ENCODE measurements at regions not wholly inside any gene's neighbourhood (a gene's known extent, or its start where the extent isn't known, plus 50 kb on each side); places are given as distances from the start of the nearest gene placed in this dataset.

GRCh38 chr2:240292035-240292574 lies 143.4 kb upstream of the GPC1 start:
- no peaks in the 10 kb centered on the region for H3K36me3 ChIP-seq (ENCODE audit: control insufficient read depth, low read length)
- no peak overlapping the region for H3K27ac ChIP-seq (ENCODE audit: low read depth, low read length)
- no peaks in the 10 kb centered on the region for H3K9me3 ChIP-seq (ENCODE audit: control insufficient read depth, insufficient read depth, low read length)
- H3K4me3 ChIP-seq (ENCODE audit: low read length) = no peak overlapping the region
- no peaks in the 10 kb centered on the region for H3K9me2 ChIP-seq (replicated peaks; ENCODE audit: control insufficient read depth, low read length)
- TF ChIP-seq EZH2phosphoT487 (IDR thresholded peaks at IDR 0.05; ENCODE audit: borderline replicate concordance, low read length) = no peak
- TF ChIP-seq, protein P1, sequence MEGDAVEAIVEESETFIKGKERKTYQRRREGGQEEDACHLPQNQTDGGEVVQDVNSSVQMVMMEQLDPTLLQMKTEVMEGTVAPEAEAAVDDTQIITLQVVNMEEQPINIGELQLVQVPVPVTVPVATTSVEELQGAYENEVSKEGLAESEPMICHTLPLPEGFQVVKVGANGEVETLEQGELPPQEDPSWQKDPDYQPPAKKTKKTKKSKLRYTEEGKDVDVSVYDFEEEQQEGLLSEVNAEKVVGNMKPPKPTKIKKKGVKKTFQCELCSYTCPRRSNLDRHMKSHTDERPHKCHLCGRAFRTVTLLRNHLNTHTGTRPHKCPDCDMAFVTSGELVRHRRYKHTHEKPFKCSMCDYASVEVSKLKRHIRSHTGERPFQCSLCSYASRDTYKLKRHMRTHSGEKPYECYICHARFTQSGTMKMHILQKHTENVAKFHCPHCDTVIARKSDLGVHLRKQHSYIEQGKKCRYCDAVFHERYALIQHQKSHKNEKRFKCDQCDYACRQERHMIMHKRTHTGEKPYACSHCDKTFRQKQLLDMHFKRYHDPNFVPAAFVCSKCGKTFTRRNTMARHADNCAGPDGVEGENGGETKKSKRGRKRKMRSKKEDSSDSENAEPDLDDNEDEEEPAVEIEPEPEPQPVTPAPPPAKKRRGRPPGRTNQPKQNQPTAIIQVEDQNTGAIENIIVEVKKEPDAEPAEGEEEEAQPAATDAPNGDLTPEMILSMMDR (IDR thresholded peaks at IDR 0.05; ENCODE audit: low read depth, low read length, poor library complexity, severe bottlenecking) = no peak
- no peaks in the 10 kb centered on the region for H3K4me1 ChIP-seq (ENCODE audit: control insufficient read depth, low read length)
- no peaks in the 10 kb centered on the region for H3K79me2 ChIP-seq (ENCODE audit: control insufficient read depth, low read length)
- no peaks in the 10 kb centered on the region for H3K27me3 ChIP-seq (ENCODE audit: control insufficient read depth, low read length)
- no peaks in the 10 kb centered on the region for H4K20me1 ChIP-seq (ENCODE audit: control insufficient read depth, insufficient read depth, low read depth, low read length)
- H3F3A ChIP-seq (ENCODE audit: control insufficient read depth, insufficient read depth) = no peaks in the 10 kb centered on the region
- no peak overlapping the region for H3K4me2 ChIP-seq (ENCODE audit: low read length)

GRCh38 chr2:240292619-240293525 lies 142.6 kb upstream of the GPC1 start:
- H3K4me3 ChIP-seq (ENCODE audit: low read length) = no peak overlapping the region
- H3K79me2 ChIP-seq (ENCODE audit: control insufficient read depth, low read length) = no peaks in the 10 kb centered on the region
- H3K9me2 ChIP-seq (replicated peaks; ENCODE audit: control insufficient read depth, low read length) = no peaks in the 10 kb centered on the region
- H3K27me3 ChIP-seq (ENCODE audit: control insufficient read depth, low read length) = no peaks in the 10 kb centered on the region
- TF ChIP-seq, protein P1 (IDR thresholded peaks at IDR 0.05; ENCODE audit: low read depth, low read length, poor library complexity, severe bottlenecking) = no peak
- TF ChIP-seq EZH2phosphoT487 (IDR thresholded peaks at IDR 0.05; ENCODE audit: borderline replicate concordance, low read length) = no peak
- H3K27ac ChIP-seq (ENCODE audit: low read depth, low read length) = no peak overlapping the region
- H3K9me3 ChIP-seq (ENCODE audit: control insufficient read depth, insufficient read depth, low read length) = no peaks in the 10 kb centered on the region
- no peaks in the 10 kb centered on the region for H4K20me1 ChIP-seq (ENCODE audit: control insufficient read depth, insufficient read depth, low read depth, low read length)
- H3F3A ChIP-seq (ENCODE audit: control insufficient read depth, insufficient read depth) = no peaks in the 10 kb centered on the region
- no peaks in the 10 kb centered on the region for H3K36me3 ChIP-seq (ENCODE audit: control insufficient read depth, low read length)
- H3K4me1 ChIP-seq (ENCODE audit: control insufficient read depth, low read length) = no peaks in the 10 kb centered on the region
- H3K4me2 ChIP-seq (ENCODE audit: low read length) = no peak overlapping the region

- H3K4me2 ChIP-seq (ENCODE audit: low read length) = no peak overlapping the region
- TF ChIP-seq EZH2phosphoT487 (IDR thresholded peaks at IDR 0.05; ENCODE audit: borderline replicate concordance, low read length) = no peak
- TF ChIP-seq, protein P1 (IDR thresholded peaks at IDR 0.05; ENCODE audit: low read depth, low read length, poor library complexity, severe bottlenecking) = no peak
- no peaks in the 10 kb centered on the region for H3K27me3 ChIP-seq (ENCODE audit: control insufficient read depth, low read length)
- H3K4me3 ChIP-seq (ENCODE audit: low read length) = no peak overlapping the region
- H3K9me2 ChIP-seq (replicated peaks; ENCODE audit: control insufficient read depth, low read length) = no peaks in the 10 kb centered on the region
- no peaks in the 10 kb centered on the region for H3K4me1 ChIP-seq (ENCODE audit: control insufficient read depth, low read length)
- no peaks in the 10 kb centered on the region for H3K9me3 ChIP-seq (ENCODE audit: control insufficient read depth, insufficient read depth, low read length)
- H3F3A ChIP-seq (ENCODE audit: control insufficient read depth, insufficient read depth) = no peaks in the 10 kb centered on the region
- no peaks in the 10 kb centered on the region for H4K20me1 ChIP-seq (ENCODE audit: control insufficient read depth, insufficient read depth, low read depth, low read length)
- no peak overlapping the region for H3K27ac ChIP-seq (ENCODE audit: low read depth, low read length)
- H3K79me2 ChIP-seq (ENCODE audit: control insufficient read depth, low read length) = no peaks in the 10 kb centered on the region
- H3K36me3 ChIP-seq (ENCODE audit: control insufficient read depth, low read length) = no peaks in the 10 kb centered on the region
Measured at GRCh38 chr2:240293557-240294461, 141.7 kb upstream of the GPC1 start.

All from DOHH2 (cell line).